SK-N-MC (cell line): ENCODE measurements at regions not wholly inside any gene's neighbourhood (a gene's known extent, or its start where the extent isn't known, plus 50 kb on each side); places are given as distances from the start of the nearest gene placed in this dataset.

Experiments
- EZH2 ChIP-seq: fragments of 200-600 bp; sonication (generic); IDR thresholded peaks from one replicate; pipeline ENCODE4 v1.6.1; 2017; ENCODE audit warnings: antibody characterized with exemption
- FOXP2 ChIP-seq: optimal IDR thresholded peaks from 2 replicates; pipeline ENCODE3; 2011; ENCODE audit warnings: mild to moderate bottlenecking, moderate library complexity; ENCODE audit not compliant: insufficient read depth; ENCODE audit errors: extremely low read length, control extremely low read depth
- POLR2AphosphoS5 ChIP-seq: IDR thresholded peaks from 2 replicates; pipeline ENCODE4 v1.6.1; 2012; ENCODE audit warnings: mild to moderate bottlenecking, low read depth, low read length, borderline replicate concordance

DNA sequence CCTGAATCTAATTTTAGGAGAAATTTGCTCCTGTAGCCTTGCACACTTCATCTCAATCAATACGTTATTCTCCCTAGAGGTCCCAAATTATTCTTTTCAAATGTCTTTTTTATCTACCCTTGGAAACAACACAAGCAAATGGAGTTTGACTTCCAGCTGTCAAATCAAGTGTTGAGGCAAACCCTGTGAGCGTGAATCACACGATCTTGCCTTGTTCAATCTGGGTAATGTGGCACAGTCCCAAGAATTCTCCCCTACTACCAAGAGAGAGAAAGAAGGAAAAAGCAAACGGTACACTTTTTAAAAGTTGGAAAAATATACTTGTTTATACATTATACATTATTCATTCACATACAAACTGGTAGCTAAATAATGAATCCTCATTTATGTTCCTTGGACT, 2035.3 kb upstream of the CELF4 start:
- TF ChIP-seq FOXP2 (no peak), POLR2AphosphoS5 (no peak), EZH2 (no peak)
